Coronary artery (tissue), 2 donors: ENCODE measurements at regions not wholly inside any gene's neighbourhood (a gene's known extent, or its start where the extent isn't known, plus 50 kb on each side); places are given as distances from the start of the nearest gene placed in this dataset.

ENCODE experiments used
- DNase-seq: peaks from one replicate; pipeline ENCODE4 v3.0.0-alpha.2; 2017; ENCODE audit warnings: low spot score
- H3K27ac ChIP-seq, 2 donors: fragments of 200-600 bp; sonication (generic); one replicate each; pipeline ENCODE4 v1.5.1; 2016 to 2019
- H3K4me3 ChIP-seq: fragments of 200-600 bp; sonication (generic); 2 replicates; pipeline ENCODE4 v1.5.1; 2016; ENCODE audit warnings: mild to moderate bottlenecking, moderate library complexity
- TF ChIP-seq, protein P1 (sequence below): fragments of 200-600 bp; sonication (generic); IDR thresholded peaks from one replicate; pipeline ENCODE4 v1.5.1; 2019; ENCODE audit warnings: antibody characterized with exemption

DNA sequence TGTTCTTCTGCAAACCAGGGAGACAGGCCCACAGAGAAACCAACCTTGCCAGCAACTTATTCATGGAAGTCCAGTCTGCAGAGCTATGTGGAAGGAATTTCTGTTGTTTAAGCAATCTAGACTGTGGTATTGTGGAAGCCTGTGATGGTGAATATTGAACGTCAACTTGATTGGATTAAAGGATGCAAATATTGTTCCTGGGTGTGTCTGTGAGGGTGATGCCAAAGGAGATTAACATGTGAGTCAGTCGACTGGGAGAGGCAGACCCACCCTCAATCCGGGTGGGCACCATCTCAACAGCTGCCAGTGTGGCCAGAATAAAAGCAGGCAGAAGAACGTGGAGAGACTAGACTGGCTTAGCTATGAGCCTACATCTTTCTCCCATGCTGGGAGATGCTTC, 606.0 kb downstream of the EFNB2 start:
- DNase-seq, result no peak
- Histone ChIP-seq H3K4me3 (no peak overlapping the region), H3K27ac (no peak overlapping the region)
- TF ChIP-seq, protein P1, sequence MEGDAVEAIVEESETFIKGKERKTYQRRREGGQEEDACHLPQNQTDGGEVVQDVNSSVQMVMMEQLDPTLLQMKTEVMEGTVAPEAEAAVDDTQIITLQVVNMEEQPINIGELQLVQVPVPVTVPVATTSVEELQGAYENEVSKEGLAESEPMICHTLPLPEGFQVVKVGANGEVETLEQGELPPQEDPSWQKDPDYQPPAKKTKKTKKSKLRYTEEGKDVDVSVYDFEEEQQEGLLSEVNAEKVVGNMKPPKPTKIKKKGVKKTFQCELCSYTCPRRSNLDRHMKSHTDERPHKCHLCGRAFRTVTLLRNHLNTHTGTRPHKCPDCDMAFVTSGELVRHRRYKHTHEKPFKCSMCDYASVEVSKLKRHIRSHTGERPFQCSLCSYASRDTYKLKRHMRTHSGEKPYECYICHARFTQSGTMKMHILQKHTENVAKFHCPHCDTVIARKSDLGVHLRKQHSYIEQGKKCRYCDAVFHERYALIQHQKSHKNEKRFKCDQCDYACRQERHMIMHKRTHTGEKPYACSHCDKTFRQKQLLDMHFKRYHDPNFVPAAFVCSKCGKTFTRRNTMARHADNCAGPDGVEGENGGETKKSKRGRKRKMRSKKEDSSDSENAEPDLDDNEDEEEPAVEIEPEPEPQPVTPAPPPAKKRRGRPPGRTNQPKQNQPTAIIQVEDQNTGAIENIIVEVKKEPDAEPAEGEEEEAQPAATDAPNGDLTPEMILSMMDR, result no peak

GRCh38 chr13:105928901-105929300, 606.6 kb downstream of the EFNB2 start:
- Histone ChIP-seq H3K4me3 (no peak overlapping the region), H3K27ac (no peak overlapping the region)
- no peak for DNase-seq
- TF ChIP-seq, protein P1, result no peak

DNA sequence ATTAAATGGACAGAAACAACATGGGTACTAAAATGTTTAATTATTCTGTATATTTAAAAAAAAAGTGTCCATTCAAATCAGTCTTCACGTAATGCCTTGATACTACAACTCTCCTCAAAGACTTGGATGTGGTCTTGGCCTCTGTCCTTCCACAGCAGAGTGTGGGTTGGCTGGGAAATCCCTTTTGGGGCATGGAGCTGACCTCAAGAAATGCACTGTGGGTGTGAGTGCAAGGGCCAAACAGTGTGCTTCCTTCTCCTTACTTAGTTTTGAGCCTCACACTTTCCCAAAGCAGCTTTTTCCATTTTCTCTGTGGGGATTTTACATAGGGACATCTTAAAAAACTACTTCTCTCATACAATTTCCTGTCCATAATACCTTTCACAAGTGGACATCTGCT, 607.4 kb downstream of the EFNB2 start:
- H3K27ac ChIP-seq, result no peak overlapping the region
- DNase-seq, result no peak
- no peak overlapping the region for H3K4me3 ChIP-seq
- TF ChIP-seq, protein P1, result no peak

DNA sequence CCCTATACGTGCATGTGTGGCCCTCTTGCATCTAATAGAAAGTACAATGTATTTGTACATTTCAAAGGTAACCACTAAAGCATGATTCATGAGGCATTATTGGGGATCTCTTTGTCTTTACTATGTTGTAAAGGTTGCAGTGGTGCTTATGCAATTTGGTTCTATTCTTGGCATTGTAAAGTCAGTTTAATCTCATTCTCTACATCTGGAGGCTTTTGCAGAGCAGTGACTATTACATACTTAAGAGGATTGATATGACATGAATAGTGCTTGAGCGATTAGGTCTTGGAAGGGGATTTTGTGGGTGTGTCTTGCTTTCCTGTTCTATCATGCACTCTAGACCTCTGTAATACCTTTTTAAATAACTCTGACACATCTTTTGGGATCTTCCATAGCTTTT, 610.0 kb downstream of the EFNB2 start:
- no peak overlapping the region for H3K27ac ChIP-seq
- no peak for DNase-seq
- TF ChIP-seq, protein P1, result no peak

GRCh38 chr13:105921711-105922110, 613.8 kb downstream of the EFNB2 start:
- no peak overlapping the region for H3K4me3 ChIP-seq
- no peak for DNase-seq
- H3K27ac ChIP-seq, result no peak overlapping the region
- TF ChIP-seq, protein P1, result no peak

More for the DNA sequence above, 610.0 kb downstream of the EFNB2 start:
- no peak overlapping the region for H3K4me3 ChIP-seq

DNA sequence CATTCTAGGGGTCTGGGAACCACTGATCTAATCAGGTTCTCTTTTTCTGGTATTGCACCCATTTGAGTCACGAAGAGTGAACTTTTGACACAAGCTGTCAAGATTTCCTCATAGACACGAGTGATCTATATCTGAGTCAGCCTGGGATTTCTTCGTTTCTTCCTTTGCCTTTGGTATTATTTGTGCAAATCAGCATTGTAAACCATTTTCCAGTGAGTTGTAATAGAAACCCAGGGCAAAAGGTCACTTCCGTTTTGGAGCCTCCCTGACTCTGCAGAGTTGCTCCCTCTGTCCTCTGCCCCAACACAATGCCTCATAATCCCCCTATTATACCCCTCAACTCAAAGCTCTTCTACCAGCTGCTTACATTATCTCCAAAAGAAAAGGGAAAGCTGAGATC, 615.1 kb downstream of the EFNB2 start:
- Histone ChIP-seq H3K4me3 (no peak overlapping the region), H3K27ac (no peak overlapping the region)
- no peak for DNase-seq
- TF ChIP-seq, protein P1, result no peak

GRCh38 chr13:105918842-105919741, 616.4 kb downstream of the EFNB2 start:
- no peak for DNase-seq
- Histone ChIP-seq H3K27ac (no peak overlapping the region), H3K4me3 (no peak overlapping the region)
- TF ChIP-seq, protein P1, result no peak
